ENCODE measurements at regions not wholly inside any gene's neighbourhood (a gene's known extent, or its start where the extent isn't known, plus 50 kb on each side); places are given as distances from the start of the nearest gene placed in this dataset.

DNA sequence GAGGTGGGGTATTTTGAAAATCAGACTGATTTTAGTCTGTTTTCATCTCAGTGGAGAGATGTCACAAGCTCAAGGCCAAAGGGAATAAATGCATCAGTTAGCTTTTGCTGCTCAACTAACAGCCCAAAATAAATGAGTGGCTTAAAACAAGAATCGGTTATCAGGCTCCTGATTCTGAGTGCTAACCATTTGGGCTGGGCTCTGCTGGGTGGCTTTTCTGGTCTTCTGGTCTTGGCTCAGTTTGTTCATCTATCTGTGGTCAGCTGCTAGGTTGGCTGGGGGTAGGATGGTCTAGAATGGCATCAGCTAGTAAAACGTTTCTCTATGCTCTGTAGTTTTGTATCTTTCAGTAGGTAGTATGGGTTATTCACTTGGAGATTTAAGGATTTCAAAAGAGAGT lies 357.5 kb upstream of the JAG1 start:
- no peak overlapping the region for H2AFZ ChIP-seq (ENCODE audit: low read length)
- no peaks in the 10 kb centered on the region for H3K27me3 ChIP-seq (replicated peaks in 1 of 4; ENCODE audit: control insufficient read depth in 3 of 4, extremely low read depth in 1 of 4, insufficient read depth in 3 of 4, low read length in 3 of 4)
- no peak overlapping the region for H3K4ac ChIP-seq (replicated peaks; ENCODE audit: insufficient read length, low read depth, low read length)
- H4K5ac ChIP-seq (ENCODE audit: insufficient read length, low read depth, low read length): no peak overlapping the region
- H4K20me1 ChIP-seq (replicated peaks in 1 of 2; ENCODE audit: control insufficient read depth in 1 of 2, insufficient read depth in 2 of 2, low read length in 2 of 2): no peaks in the 10 kb centered on the region
- no peak overlapping the region for H3K9ac ChIP-seq (replicated peaks in 1 of 4; ENCODE audit: extremely low read depth in 1 of 4, low read depth in 3 of 4, low read length in 3 of 4)
- H4K91ac ChIP-seq (replicated peaks; ENCODE audit: insufficient read length, low read length): no peak overlapping the region
- no peaks in the 10 kb centered on the region for H3K9me3 ChIP-seq (ENCODE audit: insufficient read depth in 2 of 2, low read depth in 1 of 2, low read length in 1 of 2)
- no peak overlapping the region for H2BK15ac ChIP-seq (ENCODE audit: low read length)
- no peaks in the 10 kb centered on the region for H3K4me1 ChIP-seq (replicated peaks in 1 of 4; ENCODE audit: control insufficient read depth in 3 of 4, insufficient read depth in 4 of 4, low read length in 3 of 4)
- H3K36me3 ChIP-seq (ENCODE audit: control insufficient read depth in 2 of 4, insufficient read depth in 4 of 4, low read length in 3 of 4): no peaks in the 10 kb centered on the region
- CTCF ChIA-PET (ENCODE audit: partially characterized antibody): interaction anchor here (0.8 to 2.1 kb wide), 5 partner anchors 8 to 1054 kb away, joined by 3 to 6 read pairs (median 3); no protein-coding TSS in a partner anchor
- H3K79me2 ChIP-seq (ENCODE audit: control insufficient read depth in 1 of 2, insufficient read depth in 2 of 2, low read length in 2 of 2): no peaks in the 10 kb centered on the region
- no peak overlapping the region for H4K8ac ChIP-seq (ENCODE audit: extremely low read depth, insufficient read depth, low read length)
- no peak overlapping the region for H3K23ac ChIP-seq (ENCODE audit: insufficient read length)
- no peak overlapping the region for H2BK120ac ChIP-seq (replicated peaks; ENCODE audit: low read depth, low read length)
- no peak overlapping the region for H3K4me3 ChIP-seq (ENCODE audit: extremely low read depth in 1 of 4, insufficient read depth in 2 of 4, low read depth in 3 of 4, low read length in 4 of 4)
- WGBS, 2 experiments (ENCODE audit: extremely low coverage in 1 of 2, insufficient coverage in 1 of 2, insufficient read length in 1 of 2, insufficient replicate concordance in 2 of 2, low coverage in 1 of 2, low lambda C conversion rate in 2 of 2, missing lambda C conversion rate in 1 of 2): 86% methylated on average over 2 of the region's 2 CpGs; no CpG with 5 or more reads in 1 of the 2 experiments
- no peak for TF ChIP-seq HDAC6 (IDR thresholded peaks at IDR 0.05; ENCODE audit: low read depth, low read length)
- TF ChIP-seq RFX5 (IDR thresholded peaks at IDR 0.05; ENCODE audit: borderline replicate concordance, low read depth, low read length): no peak
- no peak overlapping the region for H2BK5ac ChIP-seq (ENCODE audit: low read depth, low read length)
- POLR2A ChIA-PET (ENCODE audit: partially characterized antibody): no interaction called here
- no peak overlapping the region for H2BK20ac ChIP-seq (ENCODE audit: low read length)
- no peak overlapping the region for H3K27ac ChIP-seq (ENCODE audit: low read depth, low read length)
- H3K23me2 ChIP-seq (ENCODE audit: low read depth, low read length): peaks cover 7% of the 10 kb centered on the region; the same call in 1 of the 2 replicates
- H3K14ac ChIP-seq (ENCODE audit: insufficient read length): no peak overlapping the region
- DNase-seq (ENCODE audit: low read depth in 1 of 2, low spot score in 2 of 2): no peak
- no peak overlapping the region for H2BK12ac ChIP-seq (ENCODE audit: low read depth, low read length)
- no peak overlapping the region for H3K4me2 ChIP-seq (ENCODE audit: insufficient read depth in 1 of 2, low read depth in 2 of 2, low read length in 2 of 2)
- no peak for FAIRE-seq
- no peaks in the 10 kb centered on the region for H3K79me1 ChIP-seq (ENCODE audit: low read depth, low read length)
- no peak overlapping the region for H2AK5ac ChIP-seq (ENCODE audit: low read depth, low read length)
- H3K56ac ChIP-seq (replicated peaks; ENCODE audit: insufficient read length, low read depth, low read length): no peak overlapping the region
- no peak overlapping the region for H3K18ac ChIP-seq (ENCODE audit: extremely low read depth, low read length)

All from H1 (cell line).